GM19043 (cell line): ENCODE measurements at regions not wholly inside any gene's neighbourhood (a gene's known extent, or its start where the extent isn't known, plus 50 kb on each side); places are given as distances from the start of the nearest gene placed in this dataset.

Source experiments
- ATAC-seq: cut with Tn5 transposase; IDR thresholded peaks from one replicate; pipeline ENCODE4 v1.9.1; 2021; ENCODE audit warnings: low read depth; ENCODE audit not compliant: unreplicated experiment

- ATAC-seq: no peak
These were observed 52.9 kb upstream of the FAM169A start for GRCh38 chr5:74919041-74919440.

GRCh38 chr5:74918232-74918669 is 52.1 kb upstream of the FAM169A start:
- no peak for ATAC-seq

- ATAC-seq: no peak
These were observed 50.9 kb upstream of the FAM169A start for GRCh38 chr5:74916831-74917710.
